ENCODE measurements at regions not wholly inside any gene's neighbourhood (a gene's known extent, or its start where the extent isn't known, plus 50 kb on each side); places are given as distances from the start of the nearest gene placed in this dataset.

- no peaks in the 10 kb centered on the region for H3K4me1 ChIP-seq (ENCODE audit: control insufficient read depth, insufficient read depth, low read length)
- H3K27me3 ChIP-seq (ENCODE audit: control insufficient read depth, insufficient read depth, low read length), result no peaks in the 10 kb centered on the region
- H3K4me3 ChIP-seq (ENCODE audit: low read length), result no peak overlapping the region
- no peaks in the 10 kb centered on the region for H3K36me3 ChIP-seq (ENCODE audit: control insufficient read depth, insufficient read depth, low read length)
- WGBS (ENCODE audit: insufficient coverage, low lambda C conversion rate), result 64% methylated on average over 1 of the region's 2 CpGs
- no peak for DNase-seq
- H3K27ac ChIP-seq (ENCODE audit: low read length), result no peak overlapping the region
- H3K9me3 ChIP-seq (ENCODE audit: control insufficient read depth, low read depth, low read length), result peaks cover 3% of the 10 kb centered on the region
Observed at GRCh38 chr7:9900339-9900738, 1073.3 kb upstream of the PHF14 start.

GRCh38 chr7:9921326-9921725, 1052.3 kb upstream of the PHF14 start:
- Histone ChIP-seq H3K9me3 (ENCODE audit: control insufficient read depth, low read depth, low read length) (no peaks in the 10 kb centered on the region), H3K4me1 (ENCODE audit: control insufficient read depth, insufficient read depth, low read length) (no peaks in the 10 kb centered on the region), H3K27ac (ENCODE audit: low read length) (no peak overlapping the region), H3K4me3 (ENCODE audit: low read length) (no peak overlapping the region), H3K27me3 (ENCODE audit: control insufficient read depth, insufficient read depth, low read length) (no peaks in the 10 kb centered on the region), H3K36me3 (ENCODE audit: control insufficient read depth, insufficient read depth, low read length) (no peaks in the 10 kb centered on the region)
- no CpG with 5 or more reads among the region's 3 CpGs for WGBS (ENCODE audit: insufficient coverage, low lambda C conversion rate)
- no peak for DNase-seq

GRCh38 chr7:9937944-9938631, 1035.6 kb upstream of the PHF14 start:
- Histone ChIP-seq H3K4me3 (ENCODE audit: low read length) (no peak overlapping the region), H3K4me1 (ENCODE audit: control insufficient read depth, insufficient read depth, low read length) (no peaks in the 10 kb centered on the region), H3K27ac (ENCODE audit: low read length) (no peak overlapping the region), H3K36me3 (ENCODE audit: control insufficient read depth, insufficient read depth, low read length) (no peaks in the 10 kb centered on the region), H3K27me3 (ENCODE audit: control insufficient read depth, insufficient read depth, low read length) (no peaks in the 10 kb centered on the region), H3K9me3 (ENCODE audit: control insufficient read depth, low read depth, low read length) (no peaks in the 10 kb centered on the region)
- DNase-seq, result no peak
- no CpG with 5 or more reads among the region's 2 CpGs for WGBS (ENCODE audit: insufficient coverage, low lambda C conversion rate)

- no peak overlapping the region for H3K4me3 ChIP-seq (ENCODE audit: low read length)
- DNase-seq, result no peak
- no peaks in the 10 kb centered on the region for H3K36me3 ChIP-seq (ENCODE audit: control insufficient read depth, insufficient read depth, low read length)
- no peaks in the 10 kb centered on the region for H3K27me3 ChIP-seq (ENCODE audit: control insufficient read depth, insufficient read depth, low read length)
- H3K27ac ChIP-seq (ENCODE audit: low read length), result no peak overlapping the region
- H3K9me3 ChIP-seq (ENCODE audit: control insufficient read depth, low read depth, low read length), result no peaks in the 10 kb centered on the region
- no peaks in the 10 kb centered on the region for H3K4me1 ChIP-seq (ENCODE audit: control insufficient read depth, insufficient read depth, low read length)
Observed at GRCh38 chr7:9939176-9939575, 1034.5 kb upstream of the PHF14 start.

- DNase-seq, result no peak
- Histone ChIP-seq H3K4me3 (ENCODE audit: low read length) (no peak overlapping the region), H3K27me3 (ENCODE audit: control insufficient read depth, insufficient read depth, low read length) (no peaks in the 10 kb centered on the region), H3K36me3 (ENCODE audit: control insufficient read depth, insufficient read depth, low read length) (no peaks in the 10 kb centered on the region), H3K27ac (ENCODE audit: low read length) (no peak overlapping the region), H3K9me3 (ENCODE audit: control insufficient read depth, low read depth, low read length) (no peaks in the 10 kb centered on the region), H3K4me1 (ENCODE audit: control insufficient read depth, insufficient read depth, low read length) (no peaks in the 10 kb centered on the region)
Observed at GRCh38 chr7:9945131-9945530, 1028.5 kb upstream of the PHF14 start.

GRCh38 chr7:9945857-9946256, 1027.8 kb upstream of the PHF14 start:
- DNase-seq, result no peak
- no peaks in the 10 kb centered on the region for H3K36me3 ChIP-seq (ENCODE audit: control insufficient read depth, insufficient read depth, low read length)

GRCh38 chr7:9955138-9955537, 1018.5 kb upstream of the PHF14 start:
- DNase-seq, result no peak
- H3K4me3 ChIP-seq (ENCODE audit: low read length), result no peak overlapping the region
- no peak overlapping the region for H3K27ac ChIP-seq (ENCODE audit: low read length)
- no peaks in the 10 kb centered on the region for H3K36me3 ChIP-seq (ENCODE audit: control insufficient read depth, insufficient read depth, low read length)
- no peaks in the 10 kb centered on the region for H3K4me1 ChIP-seq (ENCODE audit: control insufficient read depth, insufficient read depth, low read length)
- H3K9me3 ChIP-seq (ENCODE audit: control insufficient read depth, low read depth, low read length), result no peaks in the 10 kb centered on the region
- no peaks in the 10 kb centered on the region for H3K27me3 ChIP-seq (ENCODE audit: control insufficient read depth, insufficient read depth, low read length)
- no CpG with 5 or more reads among the region's 2 CpGs for WGBS (ENCODE audit: insufficient coverage, low lambda C conversion rate)

More at GRCh38 chr7:9945857-9946256, 1027.8 kb upstream of the PHF14 start:
- H3K4me1 ChIP-seq (ENCODE audit: control insufficient read depth, insufficient read depth, low read length), result no peaks in the 10 kb centered on the region
- 80% methylated on average over 1 of the region's 2 CpGs for WGBS (ENCODE audit: insufficient coverage, low lambda C conversion rate)
- H3K4me3 ChIP-seq (ENCODE audit: low read length), result no peak overlapping the region
- no peak overlapping the region for H3K27ac ChIP-seq (ENCODE audit: low read length)
- no peaks in the 10 kb centered on the region for H3K27me3 ChIP-seq (ENCODE audit: control insufficient read depth, insufficient read depth, low read length)
- no peaks in the 10 kb centered on the region for H3K9me3 ChIP-seq (ENCODE audit: control insufficient read depth, low read depth, low read length)

GRCh38 chr7:9958486-9958885, 1015.2 kb upstream of the PHF14 start:
- Histone ChIP-seq H3K27me3 (ENCODE audit: control insufficient read depth, insufficient read depth, low read length) (no peaks in the 10 kb centered on the region), H3K4me1 (ENCODE audit: control insufficient read depth, insufficient read depth, low read length) (no peaks in the 10 kb centered on the region), H3K4me3 (ENCODE audit: low read length) (no peak overlapping the region), H3K27ac (ENCODE audit: low read length) (no peak overlapping the region), H3K36me3 (ENCODE audit: control insufficient read depth, insufficient read depth, low read length) (no peaks in the 10 kb centered on the region), H3K9me3 (ENCODE audit: control insufficient read depth, low read depth, low read length) (no peaks in the 10 kb centered on the region)
- DNase-seq, result no peak
- 94% methylated on average over 2 of the region's 5 CpGs for WGBS (ENCODE audit: insufficient coverage, low lambda C conversion rate)

- WGBS (ENCODE audit: insufficient coverage, low lambda C conversion rate), result no CpG with 5 or more reads among the region's 3 CpGs
- Histone ChIP-seq H3K27ac (ENCODE audit: low read length) (no peak overlapping the region), H3K9me3 (ENCODE audit: control insufficient read depth, low read depth, low read length) (no peaks in the 10 kb centered on the region), H3K4me1 (ENCODE audit: control insufficient read depth, insufficient read depth, low read length) (no peaks in the 10 kb centered on the region), H3K27me3 (ENCODE audit: control insufficient read depth, insufficient read depth, low read length) (no peaks in the 10 kb centered on the region), H3K4me3 (ENCODE audit: low read length) (no peak overlapping the region), H3K36me3 (ENCODE audit: control insufficient read depth, insufficient read depth, low read length) (no peaks in the 10 kb centered on the region)
- no peak for DNase-seq
Observed at GRCh38 chr7:9960460-9960859, 1013.2 kb upstream of the PHF14 start.

GRCh38 chr7:9961161-9961922, 1012.3 kb upstream of the PHF14 start:
- H3K9me3 ChIP-seq (ENCODE audit: control insufficient read depth, low read depth, low read length), result no peaks in the 10 kb centered on the region
- 93% methylated on average over 5 of the region's 5 CpGs for WGBS (ENCODE audit: insufficient coverage, low lambda C conversion rate)
- H3K4me1 ChIP-seq (ENCODE audit: control insufficient read depth, insufficient read depth, low read length), result no peaks in the 10 kb centered on the region

GRCh38 chr7:9962742-9963141, 1010.9 kb upstream of the PHF14 start:
- Histone ChIP-seq H3K9me3 (ENCODE audit: control insufficient read depth, low read depth, low read length) (no peaks in the 10 kb centered on the region), H3K4me1 (ENCODE audit: control insufficient read depth, insufficient read depth, low read length) (no peaks in the 10 kb centered on the region), H3K27ac (ENCODE audit: low read length) (no peak overlapping the region), H3K36me3 (ENCODE audit: control insufficient read depth, insufficient read depth, low read length) (no peaks in the 10 kb centered on the region), H3K4me3 (ENCODE audit: low read length) (no peak overlapping the region), H3K27me3 (ENCODE audit: control insufficient read depth, insufficient read depth, low read length) (no peaks in the 10 kb centered on the region)
- no peak for DNase-seq
- WGBS (ENCODE audit: insufficient coverage, low lambda C conversion rate), result 100% methylated on average over 1 of the region's 4 CpGs

More at GRCh38 chr7:9961161-9961922, 1012.3 kb upstream of the PHF14 start:
- Histone ChIP-seq H3K27me3 (ENCODE audit: control insufficient read depth, insufficient read depth, low read length) (no peaks in the 10 kb centered on the region), H3K36me3 (ENCODE audit: control insufficient read depth, insufficient read depth, low read length) (no peaks in the 10 kb centered on the region), H3K4me3 (ENCODE audit: low read length) (no peak overlapping the region), H3K27ac (ENCODE audit: low read length) (no peak overlapping the region)
- no peak for DNase-seq

Measured in large intestine (tissue), 3 donors.